Keratinocyte (primary cell): ENCODE measurements at regions not wholly inside any gene's neighbourhood (a gene's known extent, or its start where the extent isn't known, plus 50 kb on each side); places are given as distances from the start of the nearest gene placed in this dataset.

Experiments used
- DNase-seq: peaks from one replicate; pipeline ENCODE4 v3.0.0-alpha.2; 2011; ENCODE audit warnings: low read depth, missing footprints, low spot score
- FAIRE-seq: peaks from 2 replicates; lab custom pipeline; 2011; peaks lifted over from hg19 to GRCh38; lab: Jason Lieb, UNC
- H2AFZ ChIP-seq: 2 replicates; pipeline ENCODE4 v1.6.0; 2012; ENCODE audit warnings: low read length, control low read depth, inconsistent platforms; ENCODE audit not compliant: control insufficient read depth
- H3K27ac ChIP-seq: 2 replicates; pipeline ENCODE4 v1.5.1; 2011; ENCODE audit warnings: low read length; ENCODE audit not compliant: control insufficient read depth, insufficient read depth
- H3K27me3 ChIP-seq: 3 replicates; pipeline ENCODE4 v1.6.0; 2011; ENCODE audit warnings: low read length; ENCODE audit not compliant: control insufficient read depth, insufficient read depth; ENCODE audit errors: extremely low read depth
- H3K36me3 ChIP-seq, 2 experiments: 2 replicates in 1 of 2; 3 replicates in 1 of 2; pipeline ENCODE4 v1.5.1; 2011; ENCODE audit warnings: low read length in 2 of 2, mild to moderate bottlenecking in 1 of 2; ENCODE audit not compliant: control insufficient read depth in 2 of 2, insufficient read depth in 2 of 2; ENCODE audit errors: extremely low read depth in 1 of 2
- H3K4me1 ChIP-seq: 3 replicates; pipeline ENCODE4 v1.5.1; 2011; ENCODE audit warnings: low read length; ENCODE audit not compliant: control insufficient read depth, insufficient read depth; ENCODE audit errors: extremely low read depth
- H3K4me2 ChIP-seq: 3 replicates; pipeline ENCODE4 v1.6.0; 2011; ENCODE audit warnings: low read depth, low read length; ENCODE audit not compliant: control insufficient read depth, insufficient read depth; ENCODE audit errors: extremely low read depth
- H3K4me3 ChIP-seq, 3 experiments: fragments of 200-600 bp in 1 of 3; sonication (generic) in 1 of 3; 2 replicates in 2 of 3; 3 replicates in 1 of 3; pipeline ENCODE4 v1.5.1; 2011 to 2016; ENCODE audit warnings: low read length in 3 of 3, mild to moderate bottlenecking in 3 of 3, control low read depth in 2 of 3, inconsistent platforms in 1 of 3, low read depth in 1 of 3, mixed read lengths in 1 of 3, mixed run types in 1 of 3, moderate library complexity in 1 of 3; ENCODE audit not compliant: control insufficient read depth in 2 of 3, insufficient read depth in 2 of 3; ENCODE audit errors: extremely low read depth in 1 of 3
- H3K79me2 ChIP-seq: 2 replicates; pipeline ENCODE4 v1.6.0; 2012; ENCODE audit warnings: low read length; ENCODE audit not compliant: control insufficient read depth, insufficient read depth
- H3K9ac ChIP-seq: 3 replicates; pipeline ENCODE4 v1.6.0; 2011; ENCODE audit warnings: low read length; ENCODE audit not compliant: control insufficient read depth, insufficient read depth; ENCODE audit errors: extremely low read depth
- H3K9me1 ChIP-seq: 3 replicates; pipeline ENCODE4 v1.6.0; 2011; ENCODE audit warnings: low read length; ENCODE audit not compliant: control insufficient read depth, insufficient read depth; ENCODE audit errors: extremely low read depth
- H3K9me3 ChIP-seq: 2 replicates; pipeline ENCODE4 v1.5.1; 2012; ENCODE audit warnings: low read depth, low read length; ENCODE audit not compliant: control insufficient read depth
- H4K20me1 ChIP-seq: 3 replicates; pipeline ENCODE4 v1.6.0; 2011; ENCODE audit warnings: low read length; ENCODE audit not compliant: control insufficient read depth, insufficient read depth; ENCODE audit errors: extremely low read depth
- CTCF ChIP-seq, 3 experiments: IDR thresholded peaks in 1 of 3; conservative IDR thresholded peaks in 1 of 3; optimal IDR thresholded peaks in 1 of 3; 2 replicates in 2 of 3; 3 replicates in 1 of 3; pipeline versions ENCODE3 to v1.5.1; 2011; ENCODE audit warnings: low read length in 3 of 3, mild to moderate bottlenecking in 3 of 3, moderate library complexity in 2 of 3, control low read depth in 1 of 3, inconsistent platforms in 1 of 3; ENCODE audit not compliant: insufficient read depth in 2 of 3; ENCODE audit errors: extremely low read depth in 1 of 3
- EZH2 ChIP-seq: IDR thresholded peaks from one replicate; pipeline ENCODE4 v1.6.1; 2012; ENCODE audit warnings: inconsistent platforms, mild to moderate bottlenecking, low read length, moderate library complexity
- dilution Hi-C: fragments of 300-500 bp; cut with MboI; formaldehyde crosslinking; loops from one replicate; pipeline ENCODE4 v1.7.0; 2020; ENCODE audit warnings: low sequenced_read_pairs; ENCODE audit not compliant: extremely low pct_ligation_motif_present

DNA sequence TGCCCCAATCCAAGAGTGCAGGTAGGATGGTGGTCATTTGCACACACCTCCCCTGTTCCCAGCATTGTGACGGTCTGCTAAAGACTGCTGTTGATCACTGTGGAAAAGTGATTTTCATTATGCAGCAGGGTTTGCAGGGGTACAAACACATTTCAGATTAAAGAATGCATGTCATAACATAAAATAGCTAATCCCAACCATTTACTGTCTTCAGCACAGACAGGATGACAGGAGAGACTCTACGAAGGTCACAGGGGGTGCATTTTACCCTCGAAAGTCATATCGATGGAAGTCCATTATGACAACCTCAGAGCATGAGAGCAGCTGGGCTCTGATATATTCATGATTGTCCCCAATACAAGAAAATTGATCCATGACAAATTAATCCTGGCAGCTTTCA lies 302.6 kb downstream of the AJAP1 start:
- no peak overlapping the region for H2AFZ ChIP-seq
- no peaks in the 10 kb centered on the region for H3K36me3 ChIP-seq
- TF ChIP-seq EZH2 (no peak), CTCF (optimal IDR thresholded peaks at IDR 0.05 in 1 of 3, IDR thresholded peaks at IDR 0.05 in 1 of 3, conservative IDR thresholded peaks at IDR 0.05 in 1 of 3; ENCODE audit: extremely low read depth in 1 of 3, insufficient read depth in 2 of 3, low read length in 3 of 3) (no peak)
- H3K4me1 ChIP-seq = no peaks in the 10 kb centered on the region
- H3K9ac ChIP-seq = no peak overlapping the region
- no peaks in the 10 kb centered on the region for H3K79me2 ChIP-seq
- no peak overlapping the region for H3K27ac ChIP-seq
- no peak for DNase-seq
- H3K4me2 ChIP-seq = no peak overlapping the region
- H3K9me3 ChIP-seq = no peaks in the 10 kb centered on the region
- H3K27me3 ChIP-seq = no peaks in the 10 kb centered on the region
- H4K20me1 ChIP-seq = no peaks in the 10 kb centered on the region
- no peak for FAIRE-seq
- no peak overlapping the region for H3K4me3 ChIP-seq
- dilution Hi-C loops = no loop called here
- H3K9me1 ChIP-seq = no peaks in the 10 kb centered on the region

GRCh38 chr1:4954392-4954791 lies 300.0 kb downstream of the AJAP1 start:
- Histone ChIP-seq H3K27me3 (no peaks in the 10 kb centered on the region), H3K27ac (no peak overlapping the region), H3K36me3 (no peaks in the 10 kb centered on the region), H3K9me3 (no peaks in the 10 kb centered on the region), H3K4me3 (no peak overlapping the region), H2AFZ (no peak overlapping the region), H3K4me2 (no peak overlapping the region), H3K9me1 (no peaks in the 10 kb centered on the region), H3K4me1 (no peaks in the 10 kb centered on the region), H3K9ac (no peak overlapping the region), H3K79me2 (no peaks in the 10 kb centered on the region), H4K20me1 (no peaks in the 10 kb centered on the region)
- DNase-seq (no peak), FAIRE-seq (no peak)
- TF ChIP-seq EZH2 (no peak), CTCF (optimal IDR thresholded peaks at IDR 0.05 in 1 of 3, IDR thresholded peaks at IDR 0.05 in 1 of 3, conservative IDR thresholded peaks at IDR 0.05 in 1 of 3; ENCODE audit: extremely low read depth in 1 of 3, insufficient read depth in 2 of 3, low read length in 3 of 3) (no peak)
- dilution Hi-C loops = no loop called here
